ENCODE measurements at regions not wholly inside any gene's neighbourhood (a gene's known extent, or its start where the extent isn't known, plus 50 kb on each side); places are given as distances from the start of the nearest gene placed in this dataset.

GRCh38 chr16:14334366-14335080, 263.4 kb downstream of the MRTFB start:
- no peak for DNase-seq

- no peak for DNase-seq
Measured at GRCh38 chr16:14333361-14333760, 262.2 kb downstream of the MRTFB start.

- no peak for DNase-seq
Measured at GRCh38 chr16:14331020-14331419, 259.9 kb downstream of the MRTFB start.

GRCh38 chr16:14329727-14330350, 258.7 kb downstream of the MRTFB start:
- DNase-seq, result no peak

GRCh38 chr16:14325502-14326401, 254.6 kb downstream of the MRTFB start:
- no peak for DNase-seq

- no peak for DNase-seq
Measured at GRCh38 chr16:14324581-14324980, 253.5 kb downstream of the MRTFB start.

- DNase-seq, result no peak
Measured at GRCh38 chr16:14322186-14322585, 251.1 kb downstream of the MRTFB start.

GRCh38 chr16:14321542-14321941, 250.4 kb downstream of the MRTFB start:
- no peak for DNase-seq

GRCh38 chr16:14320406-14320805, 249.3 kb downstream of the MRTFB start:
- DNase-seq, result no peak

All from stimulated activated naive CD4-positive, alpha-beta T cell treated with Interleukin-2 at 50 U/mL for 16 hours (primary cell).